LHCN-M2 (cell line): ENCODE measurements at regions not wholly inside any gene's neighbourhood (a gene's known extent, or its start where the extent isn't known, plus 50 kb on each side); places are given as distances from the start of the nearest gene placed in this dataset.

Experiments used
- DNase-seq: peaks from one replicate; pipeline ENCODE4 v3.0.0-alpha.2; 2012; ENCODE audit warnings: low read depth

- no peak for DNase-seq
These were observed 58.8 kb upstream of the DYNAP start for GRCh38 chr18:54532222-54532621.

DNA sequence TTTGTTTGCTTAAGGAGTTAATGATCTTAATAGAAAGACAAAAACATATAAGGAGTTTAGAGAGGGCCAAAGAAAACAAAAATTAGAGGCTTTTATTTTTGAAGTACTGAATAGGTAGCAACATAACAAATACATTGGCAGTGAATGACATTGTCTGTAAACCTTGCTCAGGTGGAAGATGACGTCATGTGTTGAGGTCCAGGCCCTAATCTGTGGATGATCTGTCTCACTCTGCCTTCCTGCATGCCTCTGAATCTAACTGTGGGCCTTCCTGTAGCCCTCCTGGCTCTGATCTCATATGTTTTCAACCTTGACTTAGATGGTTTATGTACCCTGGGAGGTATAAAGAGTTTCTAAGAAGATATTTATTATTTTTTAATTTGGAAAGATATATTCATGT is 58.1 kb upstream of the DYNAP start:
- no peak for DNase-seq
